ENCODE measurements at regions not wholly inside any gene's neighbourhood (a gene's known extent, or its start where the extent isn't known, plus 50 kb on each side); places are given as distances from the start of the nearest gene placed in this dataset.

GRCh38 chr5:173675287-173675996, 59.0 kb upstream of the BOD1 start:
- no peak for TF ChIP-seq CTCF (IDR thresholded peaks at IDR 0.05)
- no peak for DNase-seq
- Histone ChIP-seq H3K36me3 (ENCODE audit: low read depth) (no peaks in the 10 kb centered on the region), H3K4me3 (no peak overlapping the region), H3K4me1 (ENCODE audit: low read depth) (no peaks in the 10 kb centered on the region), H3K9me3 (peaks cover 4% of the 10 kb centered on the region)
- intact Hi-C loops (cut with DNase I, micrococcal nuclease), result no loop called here
- no peak for ATAC-seq

DNA sequence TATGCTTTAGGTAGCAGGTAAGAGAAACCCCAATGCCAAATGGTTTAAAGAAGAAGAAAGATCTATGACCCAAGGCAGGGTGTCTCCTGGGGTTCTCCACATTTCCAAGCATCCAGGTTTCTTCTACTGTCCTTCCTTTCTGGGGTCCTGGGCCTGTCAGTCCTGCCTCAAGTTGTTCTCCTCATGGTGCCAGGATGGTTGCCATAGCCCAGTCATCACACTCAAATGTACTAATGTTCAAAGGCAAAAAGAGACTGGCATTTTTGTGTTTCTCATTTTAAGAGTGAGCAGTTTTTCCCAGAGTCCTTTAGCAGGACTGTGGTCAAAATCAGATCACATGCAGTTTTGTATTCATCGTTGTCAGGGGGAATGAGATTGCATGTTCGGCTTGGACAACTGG, 59.9 kb upstream of the BOD1 start:
- TF ChIP-seq CTCF (IDR thresholded peaks at IDR 0.05), result no peak
- ATAC-seq, result no peak

GRCh38 chr5:173677125-173677672, 60.7 kb upstream of the BOD1 start:
- H3K4me3 ChIP-seq, result no peak overlapping the region
- peaks cover 4% of the 10 kb centered on the region for H3K9me3 ChIP-seq
- no peaks in the 10 kb centered on the region for H3K36me3 ChIP-seq (ENCODE audit: low read depth)
- DNase-seq (no peak), ATAC-seq (no peak)
- TF ChIP-seq CTCF (IDR thresholded peaks at IDR 0.05), result no peak
- intact Hi-C loops (cut with DNase I, micrococcal nuclease), result no loop called here
- H3K4me1 ChIP-seq (ENCODE audit: low read depth), result no peaks in the 10 kb centered on the region

More for the DNA sequence above, 59.9 kb upstream of the BOD1 start:
- intact Hi-C loops (cut with DNase I, micrococcal nuclease), result no loop called here
- no peaks in the 10 kb centered on the region for H3K36me3 ChIP-seq (ENCODE audit: low read depth)
- no peak for DNase-seq
- peaks cover 4% of the 10 kb centered on the region for H3K9me3 ChIP-seq
- no peaks in the 10 kb centered on the region for H3K4me1 ChIP-seq (ENCODE audit: low read depth)
- H3K4me3 ChIP-seq, result no peak overlapping the region

DNA sequence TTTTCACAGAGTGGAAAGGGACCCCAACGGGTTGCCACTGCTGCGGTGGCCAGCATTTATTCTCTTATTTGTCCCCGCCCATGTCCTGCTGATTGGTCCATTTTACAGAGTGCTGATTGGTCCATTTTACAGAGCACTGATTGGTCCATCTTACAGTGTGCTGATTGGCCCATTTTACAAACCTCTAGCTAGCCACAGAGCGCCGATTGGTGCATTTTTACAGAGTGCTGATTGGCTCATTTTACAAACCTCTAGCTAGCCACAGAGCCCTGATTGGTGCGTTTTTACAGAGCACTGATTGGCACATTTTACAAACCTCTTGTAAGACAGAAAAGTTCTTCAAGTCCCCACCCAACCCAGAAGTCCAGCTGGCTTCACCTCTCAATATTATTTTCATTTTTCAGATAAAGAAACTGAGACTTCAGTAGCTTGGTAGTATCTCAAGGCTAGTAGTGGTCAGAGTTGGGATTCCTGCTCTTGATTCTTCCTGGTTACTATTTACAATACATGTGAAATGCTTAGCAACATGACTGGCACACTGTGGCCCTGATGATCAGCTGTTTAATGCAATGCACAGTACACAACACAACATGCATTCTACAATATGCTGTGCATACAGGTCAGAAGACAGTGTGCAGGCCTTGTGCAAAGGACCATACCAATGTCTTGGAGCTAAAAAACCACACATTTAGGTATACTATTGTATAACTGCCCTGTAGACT, 63.6 kb upstream of the BOD1 start:
- H3K4me3 ChIP-seq, result no peak overlapping the region
- H3K36me3 ChIP-seq (ENCODE audit: low read depth), result no peaks in the 10 kb centered on the region
- DNase-seq (no peak), ATAC-seq (peak; percentile 40)
- H3K9me3 ChIP-seq, result peaks cover 2% of the 10 kb centered on the region
- intact Hi-C loops (cut with DNase I, micrococcal nuclease), result no loop called here
- H3K4me1 ChIP-seq (ENCODE audit: low read depth), result no peaks in the 10 kb centered on the region
- TF ChIP-seq CTCF (IDR thresholded peaks at IDR 0.05), result no peak

DNA sequence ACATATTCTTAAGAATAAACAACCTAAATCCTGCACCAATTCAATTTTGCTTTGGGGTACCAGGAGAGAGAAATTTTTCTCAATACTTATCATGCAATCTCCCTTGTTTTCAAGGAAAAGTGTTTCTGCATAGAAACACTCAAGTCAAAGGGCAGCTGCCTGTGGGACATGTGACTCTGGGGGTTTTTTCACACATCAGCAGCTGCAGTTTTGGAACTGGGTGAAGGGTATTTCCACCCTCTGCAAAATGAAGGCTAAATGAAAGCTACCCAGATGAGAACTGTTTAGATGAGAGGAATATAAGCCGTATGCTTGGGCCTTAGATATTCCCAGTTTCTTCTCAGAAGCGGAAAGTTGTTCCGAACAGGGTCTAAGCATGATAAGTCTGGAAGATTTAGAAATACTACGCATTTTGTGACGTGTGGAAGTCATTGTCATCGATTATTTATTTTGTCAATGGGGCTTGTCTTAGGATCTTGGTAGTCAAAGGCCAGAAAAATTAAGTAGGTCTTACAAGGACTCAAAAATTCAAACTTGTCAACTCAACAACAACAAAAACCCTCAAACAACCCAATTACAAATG, 64.3 kb upstream of the BOD1 start:
- Histone ChIP-seq H3K36me3 (ENCODE audit: low read depth) (no peaks in the 10 kb centered on the region), H3K4me1 (ENCODE audit: low read depth) (no peaks in the 10 kb centered on the region), H3K9me3 (no peaks in the 10 kb centered on the region), H3K4me3 (no peak overlapping the region)
- no peak for TF ChIP-seq CTCF (IDR thresholded peaks at IDR 0.05)
- intact Hi-C loops (cut with DNase I, micrococcal nuclease), result no loop called here
- no peak for DNase-seq
- ATAC-seq, result no peak
